Gastroesophageal sphincter (tissue), 4 donors: ENCODE measurements at regions not wholly inside any gene's neighbourhood (a gene's known extent, or its start where the extent isn't known, plus 50 kb on each side); places are given as distances from the start of the nearest gene placed in this dataset.

Experiments used
- ATAC-seq: fragments of 150-250 bp; one replicate; pipeline ENCODE4 v1.9.1; 2016; ENCODE audit warnings: mild to moderate bottlenecking, moderate library complexity
- H3K27ac ChIP-seq, 4 donors: fragments of 200-600 bp; sonication (generic) in 3 of 4; 1 replicate in 3 of 4; 2 replicates in 1 of 4; pipeline ENCODE4 v1.5.1; 2016 to 2019
- H3K27me3 ChIP-seq: fragments of 200-600 bp; sonication (generic); one replicate; pipeline ENCODE4 v1.5.1; 2019
- H3K36me3 ChIP-seq, 2 donors: fragments of 200-600 bp; sonication (generic); one replicate each; pipeline ENCODE4 v1.5.1; 2019; ENCODE audit warnings: control low read depth in 1 of 2
- H3K4me1 ChIP-seq, 3 donors: fragments of 200-600 bp; sonication (generic); 1 replicate in 2 of 3; 2 replicates in 1 of 3; pipeline ENCODE4 v1.5.1; 2016 to 2019; ENCODE audit warnings: control low read depth in 2 of 3
- H3K4me3 ChIP-seq, 2 donors: fragments of 200-600 bp; sonication (generic); one replicate each; pipeline ENCODE4 v1.5.1; 2019; ENCODE audit warnings: mild to moderate bottlenecking in 1 of 2, moderate library complexity in 1 of 2
- H3K9me3 ChIP-seq, 3 donors: fragments of 200-600 bp; sonication (generic); one replicate each; pipeline ENCODE4 v1.5.1; 2017 to 2019; ENCODE audit warnings: control low read depth in 2 of 3
- CTCF ChIP-seq, 4 experiments: fragments of 200-600 bp in 2 of 4; fragments of 450-650 bp in 2 of 4; sonication (generic) in 1 of 4; IDR thresholded peaks; one replicate each; pipeline ENCODE4 v1.5.1; 2017 to 2019; ENCODE audit warnings: antibody characterized with exemption in 4 of 4, mild to moderate bottlenecking in 2 of 4, moderate library complexity in 2 of 4
- EP300 ChIP-seq: sonication (generic); formaldehyde crosslinking; IDR thresholded peaks from one replicate; pipeline ENCODE4 v1.6.1; 2017; ENCODE audit warnings: antibody characterized with exemption, mild to moderate bottlenecking
- POLR2A ChIP-seq, 2 donors: fragments of 450-650 bp; IDR thresholded peaks; one replicate each; pipeline ENCODE4 v1.6.1; 2017; ENCODE audit warnings: antibody characterized with exemption in 2 of 2, mild to moderate bottlenecking in 2 of 2, moderate library complexity in 1 of 2
- POLR2AphosphoS5 ChIP-seq: sonication (generic); formaldehyde crosslinking; IDR thresholded peaks from one replicate; pipeline ENCODE4 v1.6.1; 2017; ENCODE audit warnings: antibody characterized with exemption
- WGBS, 2 donors: methylation state at CpG; one replicate each; pipeline ENCODE4 v1.1.5; 2018; ENCODE audit warnings: low coverage in 1 of 2; 5-methylcytosine and 5-hydroxymethylcytosine counted together

- WGBS, 2 donors: 43 to 61% methylated on average over 3 to 4 of the region's 4 CpGs
- TF ChIP-seq POLR2A (IDR thresholded peaks at IDR 0.05): no peak
- TF ChIP-seq POLR2AphosphoS5: no peak
- TF ChIP-seq CTCF (IDR thresholded peaks at IDR 0.05): no peak
- TF ChIP-seq EP300: no peak
- no peaks in the 10 kb centered on the region for H3K27me3 ChIP-seq
- peak overlapping the region in 3 of 4 donors; percentile 25 to 54 (median 40) for H3K27ac ChIP-seq
- ATAC-seq: no peak
- H3K4me1 ChIP-seq: peaks cover 0 to 8% (median 0%) of the 10 kb centered on the region in 3 donors
- no peaks in the 10 kb centered on the region for H3K9me3 ChIP-seq
- H3K4me3 ChIP-seq: no peak overlapping the region
- H3K36me3 ChIP-seq: no peaks in the 10 kb centered on the region
These were observed 969.9 kb downstream of the KCNMA1 start for GRCh38 chr10:76667408-76668370.

DNA sequence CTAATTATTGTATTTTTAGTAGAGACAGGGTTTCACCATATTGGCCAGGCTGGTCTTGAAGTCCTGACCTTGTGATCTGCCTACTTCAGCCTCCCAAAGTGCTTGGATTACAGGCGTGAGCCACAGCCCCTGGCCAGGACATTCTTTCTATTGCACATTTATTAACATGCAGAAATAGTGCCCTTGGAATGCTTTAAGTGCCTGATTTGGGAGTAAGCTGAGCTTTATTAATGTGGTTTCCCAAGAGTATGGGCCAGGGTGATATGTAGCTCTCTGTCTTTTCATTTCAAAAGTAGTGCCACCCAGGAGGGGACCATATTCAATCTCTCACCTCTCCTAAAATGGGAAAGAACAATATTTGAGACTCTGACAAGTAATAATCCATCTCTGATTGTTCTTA lies 970.7 kb downstream of the KCNMA1 start:
- Histone ChIP-seq H3K27me3 (no peaks in the 10 kb centered on the region), H3K27ac (peak overlapping the region in 3 of 4 donors; percentile 25 to 54 (median 40)), H3K9me3 (no peaks in the 10 kb centered on the region), H3K4me3 (no peak overlapping the region), H3K36me3 (no peaks in the 10 kb centered on the region), H3K4me1 (peaks cover 0 to 8% (median 0%) of the 10 kb centered on the region in 3 donors)
- no peak for ATAC-seq
- WGBS, 2 donors: 38 to 40% methylated on average over 1 of the region's 1 CpG
- TF ChIP-seq EP300: no peak
- no peak for TF ChIP-seq POLR2A (IDR thresholded peaks at IDR 0.05)
- no peak for TF ChIP-seq POLR2AphosphoS5
- TF ChIP-seq CTCF (IDR thresholded peaks at IDR 0.05): no peak

DNA sequence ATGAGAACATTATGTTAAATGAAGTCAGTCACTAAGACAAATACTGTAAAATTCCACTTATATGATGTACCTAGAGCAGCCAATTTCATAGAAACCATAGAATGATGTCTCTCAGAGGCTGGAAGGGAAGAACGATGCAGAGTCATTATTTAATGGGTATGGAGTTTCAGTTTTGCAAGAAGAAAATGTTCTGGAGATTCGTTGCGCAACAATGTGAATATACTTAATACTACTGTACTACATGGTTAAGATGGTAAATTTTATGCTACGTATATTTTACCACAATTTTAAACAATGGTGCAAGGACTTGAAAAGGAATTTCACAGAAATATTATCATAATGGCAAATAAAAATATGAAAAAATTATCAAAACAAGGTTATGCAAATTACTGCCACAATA lies 972.6 kb downstream of the KCNMA1 start:
- Histone ChIP-seq H3K9me3 (no peaks in the 10 kb centered on the region), H3K4me1 (peaks cover 0 to 8% (median 0%) of the 10 kb centered on the region in 3 donors), H3K27ac (no peak overlapping the region), H3K4me3 (no peak overlapping the region), H3K27me3 (no peaks in the 10 kb centered on the region), H3K36me3 (no peaks in the 10 kb centered on the region)
- WGBS, 2 donors: 89 to 93% methylated on average over 4 of the region's 4 CpGs
- ATAC-seq: no peak
- TF ChIP-seq POLR2AphosphoS5: no peak
- no peak for TF ChIP-seq POLR2A (IDR thresholded peaks at IDR 0.05)
- no peak for TF ChIP-seq EP300
- no peak for TF ChIP-seq CTCF (IDR thresholded peaks at IDR 0.05)

DNA sequence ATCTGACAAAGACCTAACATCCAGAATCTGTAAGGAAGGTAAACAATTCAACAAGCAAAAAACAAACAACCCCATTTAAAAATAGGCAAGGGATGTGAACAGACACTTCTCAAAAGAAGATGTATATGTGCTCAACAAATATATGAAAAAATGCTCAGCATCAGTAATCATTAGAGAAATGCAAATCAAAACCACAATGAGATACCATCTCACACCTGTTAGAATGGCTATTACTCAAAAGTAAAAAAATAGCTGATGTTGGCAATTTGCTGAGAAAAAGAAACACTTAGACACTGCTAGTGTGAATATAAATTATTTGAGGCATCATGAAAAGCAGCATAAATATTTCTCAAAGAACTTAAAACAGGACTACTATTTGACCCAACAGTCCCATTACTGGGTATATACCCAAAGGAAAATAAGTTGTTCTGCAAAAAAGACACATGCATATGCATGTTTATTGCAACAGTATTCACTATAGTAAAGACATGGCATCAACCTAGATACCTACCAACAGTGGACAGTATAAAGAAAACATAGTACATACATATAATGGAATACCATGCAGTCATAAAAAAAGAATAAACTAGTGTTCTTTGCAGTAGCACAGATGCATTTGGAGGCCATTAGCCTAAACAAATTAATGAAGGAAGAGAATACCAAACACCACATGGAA lies 980.1 kb downstream of the KCNMA1 start:
- no peaks in the 10 kb centered on the region for H3K9me3 ChIP-seq
- no peak overlapping the region for H3K4me3 ChIP-seq
- no peaks in the 10 kb centered on the region for H3K4me1 ChIP-seq
- no peak overlapping the region for H3K27ac ChIP-seq
- TF ChIP-seq EP300 (no peak), POLR2A (IDR thresholded peaks at IDR 0.05) (no peak), POLR2AphosphoS5 (no peak), CTCF (IDR thresholded peaks at IDR 0.05) (no peak)
- H3K27me3 ChIP-seq: no peaks in the 10 kb centered on the region
- H3K36me3 ChIP-seq: no peaks in the 10 kb centered on the region
- no peak for ATAC-seq
